ENCODE measurements at regions not wholly inside any gene's neighbourhood (a gene's known extent, or its start where the extent isn't known, plus 50 kb on each side); places are given as distances from the start of the nearest gene placed in this dataset.

GRCh38 chr12:90027889-90028634 lies 319.4 kb upstream of the ATP2B1 start:
- no peak for DNase-seq
- H3K4me3 ChIP-seq: no peak overlapping the region
- TF ChIP-seq CTCF (IDR thresholded peaks at IDR 0.05): no peak
- intact Hi-C loops (cut with DNase I): loop anchor here in 1 of 2 donors (5.0 to 10.0 kb wide), 2 partner anchors 224 to 483 kb away; no protein-coding TSS in a partner anchor
- 56 to 61% (median 58%) methylated on average over 5 of the region's 5 CpGs for WGBS, 3 donors
- peaks cover 15% of the 10 kb centered on the region for H3K4me1 ChIP-seq
- no peaks in the 10 kb centered on the region for H3K36me3 ChIP-seq (ENCODE audit: insufficient read depth in 1 of 2, low read depth in 1 of 2)
- no peaks in the 10 kb centered on the region for H3K27me3 ChIP-seq (ENCODE audit: insufficient read depth in 3 of 3, low read length in 2 of 3)
- H3K9me3 ChIP-seq: no peaks in the 10 kb centered on the region
- peak; percentile 42 to 77 (median 56) for ATAC-seq
- H3K27ac ChIP-seq: peak overlapping the region; percentile 78

DNA sequence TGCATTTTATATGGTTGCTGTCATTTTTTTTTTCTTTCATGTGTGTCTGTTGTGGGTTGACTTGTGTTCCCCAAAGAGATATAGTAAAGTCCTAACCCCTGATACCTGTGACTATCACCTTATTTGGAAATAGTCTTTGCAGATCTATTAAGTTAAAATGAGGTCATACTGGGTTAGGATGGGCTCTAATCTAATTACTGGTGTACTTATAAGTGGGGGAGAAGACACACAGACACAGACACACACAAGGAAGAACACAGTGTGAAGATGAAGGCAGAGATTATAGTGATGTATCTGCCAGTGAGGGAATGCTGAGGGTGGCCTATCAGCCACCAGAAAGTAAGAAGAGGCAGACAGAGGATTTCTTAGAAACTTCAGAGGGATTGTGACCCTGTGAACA lies 318.4 kb upstream of the ATP2B1 start:
- no peak for TF ChIP-seq CTCF (IDR thresholded peaks at IDR 0.05)
- no peak overlapping the region for H3K4me3 ChIP-seq
- H3K9me3 ChIP-seq: no peaks in the 10 kb centered on the region
- no peaks in the 10 kb centered on the region for H3K27me3 ChIP-seq (ENCODE audit: insufficient read depth in 3 of 3, low read length in 2 of 3)
- H3K27ac ChIP-seq: no peak overlapping the region
- no peak for DNase-seq
- intact Hi-C loops (cut with DNase I): loop anchor here in 1 of 2 donors (5.0 to 10.0 kb wide), 2 partner anchors 225 to 482 kb away; no protein-coding TSS in a partner anchor
- H3K36me3 ChIP-seq (ENCODE audit: insufficient read depth in 1 of 2, low read depth in 1 of 2): no peaks in the 10 kb centered on the region
- ATAC-seq: no peak
- H3K4me1 ChIP-seq: peaks cover 15% of the 10 kb centered on the region

DNA sequence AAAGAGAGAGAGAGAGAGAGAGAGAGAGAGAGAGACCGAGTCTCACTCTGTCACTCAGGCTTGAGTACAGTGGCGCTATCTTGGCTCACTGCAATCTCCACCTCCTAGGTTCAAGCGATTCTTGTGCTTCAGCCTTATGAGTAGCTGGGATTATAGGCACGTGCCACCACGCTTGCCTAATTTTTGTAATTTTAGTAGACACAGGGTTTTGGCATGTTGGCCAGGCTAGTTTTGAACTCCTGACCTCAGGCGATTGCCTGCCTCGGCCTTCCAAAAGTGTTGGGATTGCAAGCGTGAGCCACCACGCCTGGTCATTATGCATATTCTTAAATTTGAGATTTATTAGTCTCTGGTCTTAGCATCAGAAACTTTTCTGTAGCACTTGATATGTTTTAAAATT lies 317.9 kb upstream of the ATP2B1 start:
- ATAC-seq (no peak), DNase-seq (no peak)
- Histone ChIP-seq H3K4me1 (peaks cover 15% of the 10 kb centered on the region), H3K27ac (no peak overlapping the region), H3K9me3 (no peaks in the 10 kb centered on the region), H3K4me3 (no peak overlapping the region), H3K27me3 (ENCODE audit: insufficient read depth in 3 of 3, low read length in 2 of 3) (no peaks in the 10 kb centered on the region), H3K36me3 (ENCODE audit: insufficient read depth in 1 of 2, low read depth in 1 of 2) (no peaks in the 10 kb centered on the region)
- 87 to 99% (median 87%) methylated on average over 9 of the region's 9 CpGs for WGBS, 3 donors
- intact Hi-C loops (cut with DNase I): loop anchor here in 1 of 2 donors (5.0 to 10.0 kb wide), 2 partner anchors 226 to 482 kb away; no protein-coding TSS in a partner anchor
- TF ChIP-seq CTCF (IDR thresholded peaks at IDR 0.05): no peak

DNA sequence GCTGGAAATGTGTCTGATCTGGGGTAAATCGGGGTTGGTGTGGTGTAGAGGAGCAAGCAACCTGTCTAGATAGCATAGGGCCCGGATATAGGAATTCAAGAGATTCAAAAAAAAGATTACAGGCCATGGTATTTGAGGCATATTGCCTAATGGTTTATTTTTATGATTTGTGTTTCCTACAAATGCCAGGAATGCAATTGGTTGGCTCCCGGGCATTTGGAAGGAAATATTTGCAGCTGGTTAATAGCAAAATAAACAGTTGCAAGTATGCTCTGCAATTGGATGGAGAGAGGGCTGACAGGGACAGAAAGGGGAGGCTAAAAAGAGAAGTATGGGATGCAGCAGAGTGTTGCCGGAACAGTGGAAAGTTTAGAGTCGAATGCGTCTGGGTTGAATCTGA lies 315.6 kb upstream of the ATP2B1 start:
- 54 to 67% (median 65%) methylated on average over 6 of the region's 6 CpGs for WGBS, 3 donors
- no peak for ATAC-seq

More for the DNA sequence above, 315.6 kb upstream of the ATP2B1 start:
- Histone ChIP-seq H3K9me3 (no peaks in the 10 kb centered on the region), H3K36me3 (ENCODE audit: insufficient read depth in 1 of 2, low read depth in 1 of 2) (no peaks in the 10 kb centered on the region), H3K4me3 (no peak overlapping the region), H3K27ac (no peak overlapping the region), H3K27me3 (ENCODE audit: insufficient read depth in 3 of 3, low read length in 2 of 3) (no peaks in the 10 kb centered on the region), H3K4me1 (peaks cover 9% of the 10 kb centered on the region)
- DNase-seq: no peak
- intact Hi-C loops (cut with DNase I): loop anchor here in 1 of 2 donors (10.0 kb wide), 1 partner anchor 479 kb away; no protein-coding TSS in a partner anchor
- no peak for TF ChIP-seq CTCF (IDR thresholded peaks at IDR 0.05)

All from psoas muscle (tissue), 7 donors.